IMR-90 (cell line): ENCODE measurements at regions not wholly inside any gene's neighbourhood (a gene's known extent, or its start where the extent isn't known, plus 50 kb on each side); places are given as distances from the start of the nearest gene placed in this dataset.

Source experiments
- ATAC-seq: fragments of 200-7000 bp; cut with Tn5 transposase; 2 replicates; pipeline ENCODE4 v1.9.1; 2020; ENCODE audit warnings: low read depth, mild to moderate bottlenecking, moderate library complexity
- BruUV-seq: library from RNA; stranded (reverse); fragments of 400-500 nt; replicated peaks from 2 replicates; lab custom pipeline; 2021; lab: Mats Ljungman, UMichigan
- CTCF ChIA-PET: fragments of 300-600 bp; formaldehyde crosslinking; extraction: SDS; loops from one replicate; lab custom pipeline; 2021; ENCODE audit warnings: antibody characterized with exemption; lab: Yijun Ruan, JAX
- POLR2A ChIA-PET: fragments of 300-600 bp; sonication (Branson Sonifier 250); formaldehyde crosslinking; loops from one replicate; lab custom pipeline; 2022; ENCODE audit warnings: antibody characterized with exemption; ENCODE audit not compliant: unreplicated experiment; lab: Charles Lee
- DNase-seq: peaks from one replicate; pipeline ENCODE4 v3.0.0; 2013
- H2AFZ ChIP-seq: replicated peaks from 2 replicates; pipeline ENCODE3; 2013; ENCODE audit warnings: low read length, mild to moderate bottlenecking; ENCODE audit not compliant: poor library complexity
- H2AK5ac ChIP-seq: 2 replicates; pipeline ENCODE4 v1.6.1; 2013; ENCODE audit warnings: low read depth, low read length, inconsistent platforms
- H2AK9ac ChIP-seq: replicated peaks from 2 replicates; pipeline ENCODE3; 2013; ENCODE audit warnings: mild to moderate bottlenecking, low read depth, low read length, moderate library complexity; ENCODE audit not compliant: poor library complexity
- H2BK120ac ChIP-seq: 2 replicates; pipeline ENCODE4 v1.6.1; 2013; ENCODE audit warnings: low read depth, low read length, inconsistent platforms
- H2BK15ac ChIP-seq: 3 replicates; pipeline ENCODE4 v1.6.1; 2013; ENCODE audit warnings: low read depth, low read length, inconsistent platforms
- H2BK20ac ChIP-seq: 2 replicates; pipeline ENCODE4 v1.6.1; 2013; ENCODE audit warnings: low read depth, mild to moderate bottlenecking, inconsistent platforms, low read length, moderate library complexity
- H2BK5ac ChIP-seq: 2 replicates; pipeline ENCODE4 v1.6.1; 2013; ENCODE audit warnings: mild to moderate bottlenecking, low read depth, low read length, inconsistent platforms; ENCODE audit not compliant: poor library complexity, severe bottlenecking
- H3K14ac ChIP-seq: replicated peaks from 2 replicates; pipeline ENCODE4 v1.6.1; 2013; ENCODE audit warnings: low read depth, low read length, inconsistent platforms
- H3K18ac ChIP-seq: 2 replicates; pipeline ENCODE4 v1.6.1; 2013; ENCODE audit warnings: low read depth, low read length, control low read depth
- H3K23ac ChIP-seq: 2 replicates; pipeline ENCODE4 v1.6.1; 2013; ENCODE audit warnings: low read depth, low read length, inconsistent platforms
- H3K27ac ChIP-seq: 2 replicates; pipeline ENCODE4 v1.5.1; 2013; ENCODE audit warnings: mild to moderate bottlenecking, control low read depth, low read length; ENCODE audit not compliant: insufficient read depth
- H3K27me3 ChIP-seq: 2 replicates; pipeline ENCODE4 v1.6.1; 2013; ENCODE audit warnings: low read length; ENCODE audit not compliant: control insufficient read depth, insufficient read depth
- H3K36me3 ChIP-seq: 2 replicates; pipeline ENCODE4 v1.6.1; 2013; ENCODE audit warnings: low read length, mixed read lengths; ENCODE audit not compliant: control insufficient read depth, insufficient read depth
- H3K4ac ChIP-seq: 2 replicates; pipeline ENCODE4 v1.6.1; 2013; ENCODE audit warnings: low read depth, low read length, inconsistent platforms
- H3K4me1 ChIP-seq: 2 replicates; pipeline ENCODE4 v1.6.1; 2013; ENCODE audit warnings: low read length, mixed read lengths; ENCODE audit not compliant: control insufficient read depth, insufficient read depth
- H3K4me2 ChIP-seq: 2 replicates; pipeline ENCODE4 v1.6.1; 2013; ENCODE audit warnings: low read depth, mild to moderate bottlenecking, control low read depth, low read length, moderate library complexity
- H3K4me3 ChIP-seq: 2 replicates; pipeline ENCODE4 v1.5.1; 2013; ENCODE audit warnings: low read depth, mild to moderate bottlenecking, control low read depth, low read length, moderate library complexity; ENCODE audit not compliant: insufficient read depth
- H3K56ac ChIP-seq: 2 replicates; pipeline ENCODE4 v1.6.1; 2013; ENCODE audit warnings: low read length, inconsistent platforms; ENCODE audit not compliant: insufficient read depth; ENCODE audit errors: extremely low read depth
- H3K79me1 ChIP-seq, 2 experiments: 2 replicates each; pipeline ENCODE4 v1.6.1; 2013; ENCODE audit warnings: low read length in 2 of 2, inconsistent platforms in 1 of 2, low read depth in 1 of 2
- H3K9ac ChIP-seq: 2 replicates; pipeline ENCODE4 v1.6.1; 2013; ENCODE audit warnings: low read depth, low read length, control low read depth
- H3K9me1 ChIP-seq: 2 replicates; pipeline ENCODE4 v1.6.1; 2013; ENCODE audit warnings: low read length, inconsistent platforms; ENCODE audit not compliant: insufficient read depth
- H3K9me3 ChIP-seq: 2 replicates; pipeline ENCODE4 v1.6.1; 2013; ENCODE audit warnings: low read length; ENCODE audit not compliant: control insufficient read depth, insufficient read depth
- H4K20me1 ChIP-seq: 2 replicates; pipeline ENCODE4 v1.6.1; 2013; ENCODE audit warnings: low read length, inconsistent platforms; ENCODE audit not compliant: insufficient read depth
- H4K5ac ChIP-seq: 2 replicates; pipeline ENCODE4 v1.6.1; 2013; ENCODE audit warnings: mild to moderate bottlenecking, low read depth, low read length, control low read depth
- H4K8ac ChIP-seq, 2 experiments: 2 replicates each; pipeline ENCODE4 v1.6.1; 2013; ENCODE audit warnings: low read depth in 2 of 2, low read length in 2 of 2, control low read depth in 1 of 2, inconsistent platforms in 1 of 2
- H4K91ac ChIP-seq: 2 replicates; pipeline ENCODE4 v1.6.1; 2013; ENCODE audit warnings: low read depth, low read length, inconsistent platforms; ENCODE audit not compliant: insufficient read depth
- BHLHE40 ChIP-seq: fragments of 150-350 bp; IDR thresholded peaks from 2 replicates; pipeline ENCODE4 v1.6.1; 2016; ENCODE audit warnings: mild to moderate bottlenecking, low read depth, low read length
- CEBPB ChIP-seq: IDR thresholded peaks from 2 replicates; pipeline ENCODE4 v1.6.1; 2012; ENCODE audit warnings: low read depth, low read length, improper control_type of control experiment
- CHD1 ChIP-seq: IDR thresholded peaks from 2 replicates; pipeline ENCODE4 v1.6.1; 2012; ENCODE audit warnings: low read depth, low read length, improper control_type of control experiment
- CTCF ChIP-seq: conservative IDR thresholded peaks from 2 replicates; pipeline ENCODE4 v1.5.1; 2012; ENCODE audit warnings: mild to moderate bottlenecking, low read depth, low read length, improper control_type of control experiment
- ELK1 ChIP-seq: fragments of 150-350 bp; IDR thresholded peaks from 2 replicates; pipeline ENCODE4 v1.6.1; 2016; ENCODE audit warnings: low read depth, mild to moderate bottlenecking, low read length, moderate library complexity, borderline replicate concordance
- FOS ChIP-seq: fragments of 150-350 bp; IDR thresholded peaks from 2 replicates; pipeline ENCODE4 v1.6.1; 2016; ENCODE audit warnings: low read depth, low read length
- MAFK ChIP-seq: IDR thresholded peaks from 2 replicates; pipeline ENCODE4 v1.6.1; 2012; ENCODE audit warnings: low read depth, low read length, improper control_type of control experiment
- MAZ ChIP-seq: IDR thresholded peaks from 2 replicates; pipeline ENCODE4 v1.6.1; 2012; ENCODE audit warnings: low read depth, mild to moderate bottlenecking, low read length, improper control_type of control experiment, moderate library complexity, borderline replicate concordance
- MXI1 ChIP-seq: IDR thresholded peaks from 2 replicates; pipeline ENCODE4 v1.6.1; 2012; ENCODE audit warnings: low read depth, mild to moderate bottlenecking, low read length, moderate library complexity, borderline replicate concordance
- NFE2L2 ChIP-seq: fragments of 150-350 bp; IDR thresholded peaks from 2 replicates; pipeline ENCODE4 v1.6.1; 2016; ENCODE audit warnings: low read depth, mild to moderate bottlenecking, low read length
- POLR2A ChIP-seq: IDR thresholded peaks from 2 replicates; pipeline ENCODE4 v1.6.1; 2012; ENCODE audit warnings: mild to moderate bottlenecking, low read depth, low read length
- RAD21 ChIP-seq: IDR thresholded peaks from 2 replicates; pipeline ENCODE4 v1.6.1; 2012; ENCODE audit warnings: low read length, improper control_type of control experiment
- RCOR1 ChIP-seq: IDR thresholded peaks from 2 replicates; pipeline ENCODE4 v1.6.1; 2012; ENCODE audit warnings: mild to moderate bottlenecking, low read length, improper control_type of control experiment; ENCODE audit not compliant: insufficient replicate concordance
- RFX5 ChIP-seq: IDR thresholded peaks from 2 replicates; pipeline ENCODE4 v1.8.0; 2012; ENCODE audit warnings: low read depth, mild to moderate bottlenecking, low read length, moderate library complexity
- SMC3 ChIP-seq: fragments of 150-350 bp; IDR thresholded peaks from 2 replicates; pipeline ENCODE4 v1.6.1; 2016; ENCODE audit warnings: low read depth, mild to moderate bottlenecking, antibody characterized with exemption, low read length, moderate library complexity
- USF2 ChIP-seq: fragments of 150-350 bp; IDR thresholded peaks from 2 replicates; pipeline ENCODE4 v1.6.1; 2017; ENCODE audit warnings: mild to moderate bottlenecking, antibody characterized with exemption, low read length, low read depth
- whole genome bisulfite sequencing, 2 experiments: methylation state at CpG; one replicate each; pipeline versions ENCODE4 v1.1.5 to v1.1.7; 2013; ENCODE audit warnings: missing lambda C conversion rate in 2 of 2; ENCODE audit not compliant: insufficient read length in 1 of 2; ENCODE audit errors: extremely low coverage in 2 of 2; 5-methylcytosine and 5-hydroxymethylcytosine counted together
- dilution Hi-C: fragments of 300-500 bp; cut with HindIII; formaldehyde crosslinking; loops from one replicate; pipeline ENCODE4 v1.14.3; 2018; ENCODE audit warnings: low sequenced_read_pairs; ENCODE audit not compliant: unreplicated experiment
- in situ Hi-C: fragments of 300-500 bp; cut with MboI; formaldehyde crosslinking; loops from 3 replicates; pipeline ENCODE4 v1.14.3; 2019; ENCODE audit warnings: low sequenced_read_pairs, inconsistent platforms, mixed read lengths
- intact Hi-C: fragments of 100-400 bp; cut with micrococcal nuclease; formaldehyde crosslinking; loops from 2 replicates; pipeline ENCODE4 v1.10.0; 2022

- intact Hi-C loops (no loop called here), in situ Hi-C loops (no loop called here), dilution Hi-C loops (no loop called here)
- WGBS, 2 experiments = 33% methylated on average over 3 of the region's 5 CpGs; no CpG with 5 or more reads in 1 of the 2 experiments
- CTCF ChIA-PET = interaction anchor here (0.6 to 0.7 kb wide), 2 partner anchors 13 to 119 kb away, joined by 3 read pairs; no protein-coding TSS in a partner anchor
- no peak overlapping the region for H4K5ac ChIP-seq
- no peak overlapping the region for H2AK9ac ChIP-seq
- no peak overlapping the region for H2BK20ac ChIP-seq
- no peak overlapping the region for H2BK5ac ChIP-seq
- no peak overlapping the region for H3K23ac ChIP-seq
- H2BK15ac ChIP-seq = no peak overlapping the region
- no peaks in the 10 kb centered on the region for H3K4me1 ChIP-seq
- POLR2A ChIA-PET = no interaction called here
- TF ChIP-seq SMC3 = no peak
- no peak for TF ChIP-seq RAD21
- no peak for TF ChIP-seq CEBPB
- no peak for TF ChIP-seq BHLHE40
- no peak for TF ChIP-seq CHD1
- no peak for TF ChIP-seq MXI1
- no peak for TF ChIP-seq ELK1
- TF ChIP-seq USF2 = no peak
- no peak for TF ChIP-seq MAZ
- no peak for TF ChIP-seq NFE2L2
- no peak for TF ChIP-seq FOS
- TF ChIP-seq MAFK = no peak
- no peak for TF ChIP-seq CTCF
- TF ChIP-seq RCOR1 = no peak
- no peak for TF ChIP-seq POLR2A
- no peak for TF ChIP-seq RFX5
- H3K27ac ChIP-seq = no peak overlapping the region
- no peak overlapping the region for H2AFZ ChIP-seq
- H3K56ac ChIP-seq = no peak overlapping the region
- H4K91ac ChIP-seq = no peak overlapping the region
- H3K9me1 ChIP-seq = no peaks in the 10 kb centered on the region
- no peaks in the 10 kb centered on the region for H3K79me1 ChIP-seq
- H3K9ac ChIP-seq = no peak overlapping the region
- H3K36me3 ChIP-seq = no peaks in the 10 kb centered on the region
- H3K27me3 ChIP-seq = peaks cover 4% of the 10 kb centered on the region
- H2BK120ac ChIP-seq = no peak overlapping the region
- no peak overlapping the region for H3K14ac ChIP-seq
- no peak overlapping the region for H3K18ac ChIP-seq
- H3K4ac ChIP-seq = no peak overlapping the region
- no peak overlapping the region for H2AK5ac ChIP-seq
- H3K4me2 ChIP-seq = no peak overlapping the region
- no peaks in the 10 kb centered on the region for H3K9me3 ChIP-seq
- BruUV-seq = no TSS peak
- ATAC-seq (no peak), DNase-seq (no peak)
- no peaks in the 10 kb centered on the region for H4K20me1 ChIP-seq
- H3K4me3 ChIP-seq = no peak overlapping the region
- H4K8ac ChIP-seq = no peak overlapping the region
These were observed 49.9 kb upstream of the AMN1 start for GRCh38 chr12:31778687-31779086.
